D341Med (cell line): ENCODE measurements at regions not wholly inside any gene's neighbourhood (a gene's known extent, or its start where the extent isn't known, plus 50 kb on each side); places are given as distances from the start of the nearest gene placed in this dataset.
"Not testable (repeated sequence)": the region's sequence is repeated elsewhere in the genome, so short reads cannot be mapped to it uniquely, and the experiment has no call there.

Source experiments
- DNase-seq: peaks from one replicate; pipeline ENCODE4 v3.0.0; 2012; ENCODE audit warnings: low spot score

GRCh38 chr14:37992499-37992898 is 215.2 kb upstream of the SSTR1 start:
- no peak for DNase-seq

GRCh38 chr14:37994846-37995372 is 212.8 kb upstream of the SSTR1 start:
- no peak for DNase-seq

- DNase-seq = no peak
These were observed 210.7 kb upstream of the SSTR1 start for GRCh38 chr14:37997017-37997416.

DNA sequence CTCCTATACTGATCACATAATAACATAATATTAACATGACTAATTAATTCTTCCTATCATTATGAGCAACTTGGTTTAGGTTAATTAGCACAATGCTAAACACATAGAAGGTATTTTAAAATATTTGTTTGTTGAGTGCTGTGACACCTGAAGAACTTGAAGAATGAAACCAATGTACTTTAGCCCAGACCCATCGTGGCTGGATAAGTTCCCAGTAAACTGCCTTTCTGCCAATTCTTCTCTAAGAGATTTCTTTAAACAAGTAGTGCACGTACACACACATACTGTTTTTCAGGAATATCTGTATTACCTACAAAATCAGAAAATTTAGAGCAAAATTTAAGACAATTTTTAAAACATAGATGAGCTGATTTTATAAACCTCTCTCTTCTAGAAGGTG is 207.4 kb upstream of the SSTR1 start:
- no peak for DNase-seq

GRCh38 chr14:38001501-38001900 is 206.2 kb upstream of the SSTR1 start:
- no peak for DNase-seq

DNA sequence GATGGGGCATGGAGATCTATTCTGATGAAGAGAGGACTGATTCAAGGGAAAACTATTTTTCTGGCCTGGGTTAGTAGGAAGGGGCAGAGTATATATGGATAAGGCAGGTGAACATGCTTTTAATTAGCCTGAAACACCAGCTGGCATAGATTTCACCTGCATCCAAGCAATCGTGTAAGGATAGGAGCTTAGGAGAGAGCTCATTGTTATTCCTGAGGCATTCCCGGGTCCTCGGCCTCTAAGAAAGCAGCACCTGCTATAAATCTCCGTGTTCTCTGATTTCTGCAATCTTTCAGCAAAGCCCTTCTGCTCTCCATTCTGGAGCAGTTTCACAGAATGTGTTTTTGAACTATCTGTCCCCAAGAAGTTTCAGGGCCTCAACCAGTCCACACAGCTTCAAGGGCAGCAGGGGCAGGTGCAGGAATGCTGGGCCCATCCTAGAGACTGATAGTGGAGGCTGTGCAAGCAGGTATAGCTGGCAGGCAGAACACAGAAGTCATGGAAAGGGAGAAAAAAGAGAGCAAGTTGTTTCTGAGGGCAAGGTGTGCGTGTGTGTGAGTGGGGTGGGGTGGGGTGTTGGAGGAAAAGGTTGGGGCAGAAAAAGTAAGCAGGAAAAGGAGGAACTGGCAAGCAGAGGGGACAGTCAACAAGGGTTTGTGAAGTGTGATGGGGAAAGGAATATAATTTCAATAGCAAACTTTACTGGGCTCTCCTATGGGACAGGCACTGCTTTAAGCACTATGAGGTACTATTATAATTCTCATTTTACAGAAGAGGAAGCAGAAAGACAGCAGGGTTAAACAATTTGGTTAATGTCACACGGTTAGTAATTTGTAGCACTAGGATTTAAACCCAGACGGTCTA is 203.7 kb upstream of the SSTR1 start:
- DNase-seq = no peak

- no peak for DNase-seq
These were observed 203.2 kb upstream of the SSTR1 start for GRCh38 chr14:38004610-38004879.

DNA sequence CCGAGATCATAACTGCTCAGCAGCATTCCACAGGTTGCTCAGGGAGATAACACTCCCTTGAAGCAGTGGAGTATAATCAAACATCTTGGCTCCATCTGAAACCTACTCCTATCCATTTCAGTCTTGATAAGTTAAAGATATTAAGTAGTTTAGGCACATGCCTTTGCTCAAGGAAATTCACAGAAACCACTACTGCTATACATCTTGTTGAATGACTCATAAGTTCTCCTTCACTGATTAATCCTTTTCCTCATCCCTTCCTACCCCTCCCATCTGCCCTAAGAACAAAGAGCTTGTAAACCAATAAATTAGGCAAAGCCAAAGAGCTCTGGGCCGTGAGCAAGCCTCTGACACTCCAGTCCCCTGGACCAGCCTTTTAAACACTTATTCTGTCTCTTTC is 196.5 kb upstream of the SSTR1 start:
- DNase-seq = not testable (repeated sequence)

- DNase-seq = no peak
These were observed 195.6 kb upstream of the SSTR1 start for GRCh38 chr14:38012056-38012455.

DNA sequence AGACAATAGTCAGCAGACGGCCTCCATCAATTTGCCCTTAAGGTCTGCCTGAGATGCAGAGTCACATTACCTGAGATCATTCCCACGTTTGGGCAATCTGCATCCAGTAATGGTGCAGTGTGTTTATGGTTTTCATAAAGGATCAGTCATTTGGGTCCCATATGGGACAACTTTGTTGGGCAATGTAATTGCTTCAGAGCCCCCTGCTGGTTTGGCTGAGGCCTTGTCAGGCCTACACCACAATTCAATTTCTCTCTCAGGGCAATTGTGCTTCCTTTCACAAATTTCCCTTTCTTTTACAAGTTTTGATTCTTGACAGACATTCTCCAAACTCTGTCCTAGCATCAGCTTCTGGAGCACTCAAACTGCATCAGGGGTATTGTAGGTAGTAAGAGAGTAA is 191.2 kb upstream of the SSTR1 start:
- no peak for DNase-seq

GRCh38 chr14:38021861-38022260 is 185.8 kb upstream of the SSTR1 start:
- DNase-seq = no peak

DNA sequence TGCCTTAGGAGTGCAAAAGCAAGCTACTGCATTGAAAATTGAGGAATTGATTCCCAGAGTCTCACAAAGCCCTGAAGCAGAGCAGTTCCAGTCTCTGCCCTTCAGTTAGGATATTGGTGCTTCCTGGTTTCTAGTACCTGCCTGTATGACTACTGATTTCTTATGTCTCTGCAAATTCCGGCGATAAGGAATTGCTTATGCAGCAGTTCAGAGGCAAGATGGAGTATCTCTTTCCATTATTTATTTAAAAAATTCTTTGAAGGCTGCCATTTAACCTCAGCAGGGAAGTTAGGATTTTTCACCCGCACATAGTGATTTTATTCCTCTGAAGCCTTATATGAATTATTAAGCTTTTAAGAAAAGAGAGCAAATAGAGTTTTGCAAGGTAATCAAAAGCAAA is 184.9 kb upstream of the SSTR1 start:
- no peak for DNase-seq

DNA sequence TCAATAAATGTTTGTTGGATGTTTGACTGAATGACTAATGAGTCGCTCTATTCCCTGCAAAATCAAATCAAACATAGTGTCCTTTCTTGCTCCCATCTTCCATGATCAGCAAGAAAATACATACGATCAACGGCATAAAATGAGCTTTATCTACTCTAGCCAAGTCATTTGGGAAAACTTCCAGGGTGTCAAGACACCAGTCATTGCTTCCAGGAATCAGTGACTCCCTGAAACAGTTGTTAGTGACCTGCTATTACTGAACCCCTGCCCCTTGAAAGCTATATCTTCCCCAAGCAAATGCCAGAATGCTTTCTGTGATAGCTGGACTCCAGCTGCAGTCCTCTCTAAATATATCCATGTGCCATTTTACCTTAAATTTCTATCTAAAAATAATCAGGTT is 169.5 kb upstream of the SSTR1 start:
- DNase-seq = no peak

DNA sequence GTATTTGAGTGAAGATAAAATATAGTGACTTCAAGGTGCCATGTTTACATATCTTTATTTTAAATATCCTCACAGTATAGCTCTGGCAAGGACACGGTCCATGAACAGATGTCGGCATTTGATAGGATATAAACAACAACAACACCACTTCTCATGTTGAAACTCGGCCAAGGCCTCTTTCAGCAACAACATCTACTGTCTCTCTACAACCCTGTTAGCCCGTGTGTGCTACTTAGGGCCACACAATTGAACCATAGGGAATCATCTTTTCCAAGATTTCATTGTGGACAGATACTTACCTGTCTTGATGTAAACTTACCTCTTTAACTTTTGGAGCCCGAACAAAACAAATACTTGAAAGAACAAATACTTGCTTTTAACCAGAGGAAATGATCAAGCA is 168.7 kb upstream of the SSTR1 start:
- no peak for DNase-seq

DNA sequence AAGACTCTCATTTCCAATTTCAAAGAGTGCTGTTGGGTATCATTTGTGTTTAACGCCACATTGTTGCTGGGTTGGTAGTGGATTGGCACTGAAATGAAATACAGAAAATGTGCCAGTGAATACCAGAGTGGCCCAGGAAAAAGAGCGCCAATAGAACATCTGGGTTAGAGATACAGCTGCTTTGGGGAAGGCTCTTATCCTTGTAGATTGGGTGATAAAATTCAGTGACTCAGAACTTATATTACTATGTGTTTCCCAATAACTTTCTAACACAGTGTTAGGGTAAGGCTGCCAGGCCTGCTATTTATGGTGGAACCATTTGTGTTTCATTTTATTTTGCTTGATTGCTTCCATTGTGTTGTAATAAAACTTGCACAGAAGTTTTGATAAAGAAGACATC is 168.2 kb upstream of the SSTR1 start:
- DNase-seq = no peak

- no peak for DNase-seq
These were observed 167.3 kb upstream of the SSTR1 start for GRCh38 chr14:38040411-38040810.

- no peak for DNase-seq
These were observed 165.4 kb upstream of the SSTR1 start for GRCh38 chr14:38042322-38042721.

- no peak for DNase-seq
These were observed 163.0 kb upstream of the SSTR1 start for GRCh38 chr14:38044710-38045109.

DNA sequence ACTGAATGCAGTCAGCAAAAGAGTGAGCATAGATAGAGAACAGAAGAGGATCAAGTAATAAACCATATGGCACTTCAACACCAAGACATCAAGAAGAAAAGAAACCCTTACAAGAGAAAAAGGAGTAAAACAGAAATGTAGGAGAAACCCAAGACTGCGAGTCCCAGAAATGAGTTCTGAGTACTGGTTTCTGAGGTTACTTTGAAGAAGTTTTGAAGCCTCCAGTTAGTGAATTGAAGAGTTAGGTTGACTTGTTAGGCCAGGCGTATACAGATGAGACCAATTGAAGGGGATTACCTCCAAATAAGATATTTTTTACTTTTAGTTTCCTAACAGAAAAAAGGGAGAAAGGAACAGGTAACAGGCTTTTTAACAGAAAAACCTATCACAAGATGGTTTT is 162.2 kb upstream of the SSTR1 start:
- no peak for DNase-seq

- no peak for DNase-seq
These were observed 161.5 kb upstream of the SSTR1 start for GRCh38 chr14:38046160-38046559.

DNA sequence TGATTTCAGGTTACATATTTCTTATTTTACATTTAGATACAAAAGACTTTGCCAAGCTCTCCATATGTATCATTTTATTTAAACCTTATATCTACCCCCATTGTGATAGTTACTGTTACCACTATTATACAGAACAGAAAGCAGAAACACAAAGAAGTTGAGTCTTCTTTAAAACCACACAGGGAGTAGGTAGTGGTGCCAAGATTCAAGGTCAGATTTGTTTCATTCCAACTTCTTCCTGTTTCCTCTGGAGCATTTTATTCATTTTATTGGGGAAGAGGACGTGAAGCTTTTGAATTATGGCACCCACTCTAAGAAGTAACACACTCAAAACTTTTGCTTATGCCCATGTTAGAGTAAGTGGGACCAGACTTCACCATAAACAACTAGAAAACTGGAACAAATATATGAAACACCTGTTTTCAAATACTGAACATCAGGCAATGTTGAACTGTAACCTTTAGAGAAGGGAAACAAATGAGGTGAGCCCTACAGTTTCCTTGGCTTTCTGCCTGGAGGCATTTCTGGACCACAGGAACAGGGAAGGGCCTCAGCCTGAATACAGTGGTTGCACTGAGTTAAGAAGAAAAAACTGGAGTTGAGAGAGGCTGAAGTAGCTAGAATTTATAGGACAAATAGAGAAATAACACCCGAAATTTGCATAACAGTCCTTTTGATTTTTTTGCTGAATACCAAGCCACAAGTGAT is 160.4 kb upstream of the SSTR1 start:
- DNase-seq = no peak

- no peak for DNase-seq
These were observed 154.0 kb upstream of the SSTR1 start for GRCh38 chr14:38053666-38054065.

GRCh38 chr14:38056270-38056669 is 151.4 kb upstream of the SSTR1 start:
- DNase-seq = no peak

DNA sequence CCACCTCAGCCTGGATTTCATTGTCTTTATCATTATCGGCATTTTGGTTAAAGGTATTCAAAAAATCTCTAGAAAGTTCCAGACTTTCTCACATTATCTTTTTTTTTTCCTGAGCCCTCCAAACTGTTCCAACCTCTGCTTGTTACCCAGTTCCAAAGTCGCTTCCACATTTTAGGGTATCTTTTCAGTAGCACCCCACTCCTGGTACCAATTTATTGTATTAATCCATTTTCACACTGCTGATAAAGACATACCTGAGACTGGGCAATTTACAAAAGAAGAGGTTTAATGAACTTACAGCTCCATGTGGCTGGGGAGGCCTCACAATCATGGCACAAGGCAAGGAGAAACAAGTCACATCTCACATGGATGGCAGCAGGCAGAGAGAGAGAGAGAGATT is 145.5 kb upstream of the SSTR1 start:
- DNase-seq = not testable (repeated sequence)
